ENCODE measurements at regions not wholly inside any gene's neighbourhood (a gene's known extent, or its start where the extent isn't known, plus 50 kb on each side); places are given as distances from the start of the nearest gene placed in this dataset.

DNA sequence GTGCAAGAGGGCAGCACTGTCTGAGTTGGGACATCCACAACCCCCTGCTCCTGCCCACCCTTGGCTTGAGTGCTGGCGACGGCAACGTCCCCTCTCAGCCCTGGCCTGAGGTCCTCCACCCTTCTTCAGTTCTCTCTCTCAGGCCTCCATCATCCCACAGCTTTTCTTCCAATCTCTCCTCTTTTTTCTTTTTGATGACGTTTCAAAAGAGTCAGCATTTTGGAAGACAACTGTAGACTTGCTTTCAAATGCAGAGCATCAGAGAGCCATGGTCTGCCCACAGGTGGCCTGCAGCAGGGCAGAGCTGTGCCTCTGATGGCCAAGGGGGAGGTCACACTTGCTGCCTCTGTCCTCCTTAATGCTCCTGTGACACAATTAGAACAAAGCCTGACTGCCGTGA lies 775.4 kb downstream of the KCNJ18 start:
- Histone ChIP-seq H3K4me3 (no peak overlapping the region), H3K9me3 (no peaks in the 10 kb centered on the region), H3K4me1 (no peaks in the 10 kb centered on the region), H3K27ac (no peak overlapping the region), H3K36me3 (no peaks in the 10 kb centered on the region), H3K27me3 (no peaks in the 10 kb centered on the region)
- DNase-seq (ENCODE audit: low spot score), result no peak
- TF ChIP-seq, protein P1, sequence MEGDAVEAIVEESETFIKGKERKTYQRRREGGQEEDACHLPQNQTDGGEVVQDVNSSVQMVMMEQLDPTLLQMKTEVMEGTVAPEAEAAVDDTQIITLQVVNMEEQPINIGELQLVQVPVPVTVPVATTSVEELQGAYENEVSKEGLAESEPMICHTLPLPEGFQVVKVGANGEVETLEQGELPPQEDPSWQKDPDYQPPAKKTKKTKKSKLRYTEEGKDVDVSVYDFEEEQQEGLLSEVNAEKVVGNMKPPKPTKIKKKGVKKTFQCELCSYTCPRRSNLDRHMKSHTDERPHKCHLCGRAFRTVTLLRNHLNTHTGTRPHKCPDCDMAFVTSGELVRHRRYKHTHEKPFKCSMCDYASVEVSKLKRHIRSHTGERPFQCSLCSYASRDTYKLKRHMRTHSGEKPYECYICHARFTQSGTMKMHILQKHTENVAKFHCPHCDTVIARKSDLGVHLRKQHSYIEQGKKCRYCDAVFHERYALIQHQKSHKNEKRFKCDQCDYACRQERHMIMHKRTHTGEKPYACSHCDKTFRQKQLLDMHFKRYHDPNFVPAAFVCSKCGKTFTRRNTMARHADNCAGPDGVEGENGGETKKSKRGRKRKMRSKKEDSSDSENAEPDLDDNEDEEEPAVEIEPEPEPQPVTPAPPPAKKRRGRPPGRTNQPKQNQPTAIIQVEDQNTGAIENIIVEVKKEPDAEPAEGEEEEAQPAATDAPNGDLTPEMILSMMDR (IDR thresholded peaks at IDR 0.05), result no peak

GRCh38 chr17:22469101-22469880 lies 777.0 kb downstream of the KCNJ18 start:
- H3K9me3 ChIP-seq, result no peaks in the 10 kb centered on the region
- no peaks in the 10 kb centered on the region for H3K27me3 ChIP-seq
- H3K36me3 ChIP-seq, result no peaks in the 10 kb centered on the region
- H3K4me1 ChIP-seq, result no peaks in the 10 kb centered on the region
- TF ChIP-seq, protein P1 (IDR thresholded peaks at IDR 0.05), result no peak
- no peak overlapping the region for H3K27ac ChIP-seq
- no peak for DNase-seq (ENCODE audit: low spot score)
- H3K4me3 ChIP-seq, result no peak overlapping the region

GRCh38 chr17:22469941-22470340 lies 777.6 kb downstream of the KCNJ18 start:
- H3K27ac ChIP-seq, result no peak overlapping the region
- TF ChIP-seq, protein P1 (IDR thresholded peaks at IDR 0.05), result no peak

GRCh38 chr17:22470411-22471175 lies 778.3 kb downstream of the KCNJ18 start:
- TF ChIP-seq, protein P1 (IDR thresholded peaks at IDR 0.05), result no peak
- no peaks in the 10 kb centered on the region for H3K4me1 ChIP-seq
- no peak overlapping the region for H3K27ac ChIP-seq
- H3K4me3 ChIP-seq, result no peak overlapping the region
- no peaks in the 10 kb centered on the region for H3K9me3 ChIP-seq
- no peak for DNase-seq (ENCODE audit: low spot score)
- no peaks in the 10 kb centered on the region for H3K27me3 ChIP-seq
- H3K36me3 ChIP-seq, result no peaks in the 10 kb centered on the region

More at GRCh38 chr17:22469941-22470340, 777.6 kb downstream of the KCNJ18 start:
- Histone ChIP-seq H3K27me3 (no peaks in the 10 kb centered on the region), H3K4me1 (no peaks in the 10 kb centered on the region), H3K9me3 (no peaks in the 10 kb centered on the region), H3K4me3 (no peak overlapping the region), H3K36me3 (no peaks in the 10 kb centered on the region)
- no peak for DNase-seq (ENCODE audit: low spot score)

DNA sequence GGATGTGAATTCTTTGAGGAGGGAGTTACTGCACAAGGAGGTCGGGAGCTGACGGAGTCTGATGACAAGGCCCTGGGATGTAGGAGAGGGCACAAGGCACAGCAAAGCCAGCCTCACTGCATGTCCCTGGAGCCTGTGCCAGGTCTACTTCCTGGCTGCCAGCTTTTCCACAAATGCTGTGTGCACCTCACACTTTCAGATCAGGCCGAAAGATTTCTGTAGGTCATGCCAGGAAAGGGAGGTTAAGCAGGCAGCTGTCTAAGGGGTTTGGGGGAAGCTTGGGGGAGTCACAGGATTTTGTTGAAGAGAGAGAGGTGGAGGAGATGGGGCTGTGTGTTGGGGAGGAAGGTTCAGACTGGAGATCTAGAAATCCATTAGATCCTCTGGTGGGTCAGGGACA lies 792.5 kb downstream of the KCNJ18 start:
- Histone ChIP-seq H3K36me3 (no peaks in the 10 kb centered on the region), H3K4me1 (no peaks in the 10 kb centered on the region)
- TF ChIP-seq, protein P1 (IDR thresholded peaks at IDR 0.05), result no peak

More for the DNA sequence above, 792.5 kb downstream of the KCNJ18 start:
- Histone ChIP-seq H3K27me3 (no peaks in the 10 kb centered on the region), H3K4me3 (no peak overlapping the region), H3K9me3 (peaks cover 0 to 15% of the 10 kb centered on the region in 2 donors), H3K27ac (no peak overlapping the region)
- DNase-seq (ENCODE audit: low spot score), result no peak
